Small intestine (tissue), 7 donors: ENCODE measurements at regions not wholly inside any gene's neighbourhood (a gene's known extent, or its start where the extent isn't known, plus 50 kb on each side); places are given as distances from the start of the nearest gene placed in this dataset.
A peak's percentile ranks its signal among the peaks of the same experiment; 100 is the strongest.

ENCODE experiments used
- DNase-seq, 2 donors: peaks; one replicate each; pipeline versions ENCODE4 v3.0.0 to v3.0.0-alpha.2; 2013
- FAIRE-seq: peaks from 2 replicates; lab custom pipeline; 2012; peaks lifted over from hg19 to GRCh38; lab: Jason Lieb, UNC
- H3K27ac ChIP-seq, 3 donors: one replicate each; pipeline ENCODE4 v1.5.1; 2013; ENCODE audit warnings: low read length in 2 of 3, mild to moderate bottlenecking in 2 of 3, control low read depth in 1 of 3, inconsistent platforms in 1 of 3, low read depth in 1 of 3, moderate library complexity in 1 of 3
- H3K27me3 ChIP-seq, 3 donors: one replicate each; pipeline ENCODE4 v1.6.1; 2013; ENCODE audit warnings: low read length in 3 of 3, inconsistent platforms in 1 of 3; ENCODE audit not compliant: control insufficient read depth in 3 of 3, insufficient read depth in 3 of 3
- H3K36me3 ChIP-seq, 3 donors: one replicate each; pipeline ENCODE4 v1.6.1; 2013; ENCODE audit warnings: low read length in 3 of 3, inconsistent platforms in 1 of 3, low read depth in 1 of 3, mild to moderate bottlenecking in 1 of 3, moderate library complexity in 1 of 3; ENCODE audit not compliant: control insufficient read depth in 3 of 3, insufficient read depth in 2 of 3
- H3K4me1 ChIP-seq, 3 donors: one replicate each; pipeline ENCODE4 v1.6.1; 2013; ENCODE audit warnings: low read length in 2 of 3, inconsistent platforms in 1 of 3, low read depth in 1 of 3, mild to moderate bottlenecking in 1 of 3, moderate library complexity in 1 of 3; ENCODE audit not compliant: control insufficient read depth in 3 of 3, insufficient read depth in 2 of 3
- H3K4me3 ChIP-seq, 3 donors: one replicate each; pipeline ENCODE4 v1.5.1; 2013; ENCODE audit warnings: low read length in 3 of 3, control low read depth in 1 of 3, inconsistent platforms in 1 of 3, low read depth in 1 of 3, mild to moderate bottlenecking in 1 of 3, moderate library complexity in 1 of 3
- H3K9me3 ChIP-seq, 2 donors: one replicate each; pipeline ENCODE4 v1.6.1; 2013; ENCODE audit warnings: low read depth in 1 of 2, low read length in 1 of 2; ENCODE audit not compliant: control insufficient read depth in 2 of 2, insufficient read depth in 1 of 2
- WGBS, 3 donors: extraction: QIAGEN DNeasy Blood & Tissue Kit; methylation state at CpG; one replicate each; pipeline ENCODE4 v1.1.7; 2013; 5-methylcytosine and 5-hydroxymethylcytosine counted together
- donor health status: healthy with polysubstance abuse.
- donor health status: control.
- donor health status: control.
- donor health status: Bipolar disorder and iron deficiency.
- donor health status: healthy.

GRCh38 chr7:36784991-36785940, 61.0 kb upstream of the AOAH start:
- H3K27me3 ChIP-seq = no peaks in the 10 kb centered on the region
- peak overlapping the region in 2 of 3 donors; percentile 50 to 87 for H3K27ac ChIP-seq
- H3K36me3 ChIP-seq = no peaks in the 10 kb centered on the region
- H3K4me3 ChIP-seq = no peak overlapping the region
- DNase-seq = peak; percentile 23 to 78
- H3K9me3 ChIP-seq = peaks cover 0 to 5% of the 10 kb centered on the region in 2 donors
- no peaks in the 10 kb centered on the region for H3K4me1 ChIP-seq
- whole genome bisulfite sequencing, 3 donors = 68 to 86% (median 83%) methylated on average over 13 of the region's 13 CpGs
- FAIRE-seq = no peak

GRCh38 chr7:36781011-36781738, 56.9 kb upstream of the AOAH start:
- Histone ChIP-seq H3K4me3 (no peak overlapping the region), H3K27me3 (no peaks in the 10 kb centered on the region), H3K27ac (peak overlapping the region in 1 of 3 donors; percentile 12), H3K9me3 (peaks cover 0 to 5% of the 10 kb centered on the region in 2 donors), H3K36me3 (no peaks in the 10 kb centered on the region), H3K4me1 (no peaks in the 10 kb centered on the region)
- DNase-seq (peak in 1 of 2 donors; percentile 42), FAIRE-seq (no peak)
- 63 to 66% (median 64%) methylated on average over 5 of the region's 5 CpGs for WGBS, 3 donors

DNA sequence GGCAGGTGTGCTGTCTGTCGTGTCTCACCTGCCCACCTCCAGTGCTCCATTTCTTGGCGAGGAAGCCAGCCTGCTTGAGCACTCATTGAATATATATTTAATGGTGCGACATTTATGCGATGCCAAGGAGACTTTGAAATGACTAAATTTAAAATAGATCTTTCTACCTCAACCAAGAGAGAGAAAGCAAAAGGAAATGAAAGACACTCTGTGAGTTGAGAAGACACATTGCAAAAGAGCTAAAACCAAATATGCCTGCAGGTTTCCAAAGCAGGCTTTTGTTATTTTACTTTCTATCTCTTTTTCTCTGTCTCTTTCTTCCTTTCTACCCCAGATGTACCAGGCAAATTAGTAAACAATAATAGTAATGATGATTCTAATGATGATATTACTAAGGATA, 53.6 kb upstream of the AOAH start:
- no peak for DNase-seq
- no peaks in the 10 kb centered on the region for H3K4me1 ChIP-seq
- no peak overlapping the region for H3K4me3 ChIP-seq
- no peaks in the 10 kb centered on the region for H3K27me3 ChIP-seq
- H3K36me3 ChIP-seq = no peaks in the 10 kb centered on the region
- peak overlapping the region in 2 of 3 donors; percentile 43 to 75 for H3K27ac ChIP-seq
- H3K9me3 ChIP-seq = peaks cover 0 to 5% of the 10 kb centered on the region in 2 donors
- WGBS, 3 donors = 76 to 93% (median 85%) methylated on average over 4 of the region's 4 CpGs
- no peak for FAIRE-seq

- DNase-seq (peak in 1 of 2 donors; percentile 66), FAIRE-seq (no peak)
- WGBS, 3 donors = 43 to 50% (median 44%) methylated on average over 7 of the region's 7 CpGs
- Histone ChIP-seq H3K4me3 (no peak overlapping the region), H3K36me3 (no peaks in the 10 kb centered on the region), H3K4me1 (no peaks in the 10 kb centered on the region), H3K27ac (peak overlapping the region in 2 of 3 donors; percentile 12 to 68), H3K27me3 (no peaks in the 10 kb centered on the region), H3K9me3 (peaks cover 0 to 2% of the 10 kb centered on the region in 2 donors)
Observed at GRCh38 chr7:36777062-36777461, 52.8 kb upstream of the AOAH start.

DNA sequence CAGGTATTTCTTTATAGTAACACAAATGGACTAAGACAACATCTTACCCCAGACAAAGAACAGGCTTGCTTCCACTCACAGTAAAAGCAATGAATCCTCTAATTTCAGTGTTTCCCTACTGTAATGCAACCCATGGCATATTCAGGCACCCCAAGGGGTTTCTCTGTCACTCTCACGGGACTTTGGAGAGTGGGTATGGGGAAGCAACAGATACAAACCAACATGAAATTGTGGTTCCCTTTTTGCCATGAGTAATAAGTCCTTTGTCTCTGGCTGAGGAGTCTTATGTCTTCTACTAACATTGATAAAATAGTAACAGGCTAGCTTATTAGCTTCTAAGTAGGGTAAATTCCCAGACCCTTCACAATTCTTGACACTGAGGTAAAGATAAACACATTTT, 51.4 kb upstream of the AOAH start:
- no peak overlapping the region for H3K4me3 ChIP-seq
- H3K4me1 ChIP-seq = no peaks in the 10 kb centered on the region
- H3K27me3 ChIP-seq = no peaks in the 10 kb centered on the region
- 75 to 79% (median 76%) methylated on average over 1 of the region's 1 CpG for WGBS, 3 donors
- DNase-seq (no peak), FAIRE-seq (no peak)
- H3K36me3 ChIP-seq = no peaks in the 10 kb centered on the region
- H3K27ac ChIP-seq = peak overlapping the region in 1 of 3 donors; percentile 20
- H3K9me3 ChIP-seq = no peaks in the 10 kb centered on the region

DNA sequence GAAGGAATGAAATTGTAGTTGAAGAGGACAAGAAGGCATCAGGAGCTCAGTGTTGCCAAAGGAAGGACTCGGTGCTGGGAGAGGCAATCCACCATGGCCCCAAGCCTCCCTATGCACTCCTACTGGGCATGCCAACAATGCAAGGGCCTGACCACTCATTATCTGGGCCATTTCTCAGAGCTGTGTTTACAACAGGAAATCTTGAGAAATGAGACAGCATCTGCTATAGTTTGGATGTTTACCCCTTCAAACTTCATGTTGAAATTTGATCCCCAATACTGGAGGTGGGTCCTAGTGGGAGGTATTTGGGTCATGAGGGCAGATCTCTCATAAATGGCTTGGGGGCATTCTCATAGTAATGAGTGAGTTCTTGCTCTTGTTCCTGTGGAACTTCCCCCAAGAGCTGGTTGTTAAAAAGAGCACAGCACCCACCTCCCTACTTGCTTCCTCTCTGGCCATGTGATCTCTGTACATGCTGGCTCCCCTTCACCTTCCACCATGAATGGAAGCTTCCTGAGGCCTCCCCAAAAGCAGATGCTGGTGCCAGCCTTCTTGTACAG, 50.8 kb upstream of the AOAH start:
- H3K36me3 ChIP-seq = no peaks in the 10 kb centered on the region
- WGBS, 3 donors = 69 to 100% (median 94%) methylated on average over 1 of the region's 1 CpG
- H3K27me3 ChIP-seq = no peaks in the 10 kb centered on the region
- H3K4me1 ChIP-seq = no peaks in the 10 kb centered on the region
- no peaks in the 10 kb centered on the region for H3K9me3 ChIP-seq
- no peak for FAIRE-seq
- H3K27ac ChIP-seq = peak overlapping the region in 1 of 3 donors; percentile 20
- no peak for DNase-seq
- no peak overlapping the region for H3K4me3 ChIP-seq
